Neural progenitor cell (in vitro differentiated cells): ENCODE measurements at regions not wholly inside any gene's neighbourhood (a gene's known extent, or its start where the extent isn't known, plus 50 kb on each side); places are given as distances from the start of the nearest gene placed in this dataset.
"Not testable (repeated sequence)": the region's sequence is repeated elsewhere in the genome, so short reads cannot be mapped to it uniquely, and the experiment has no call there.

Source experiments
- DNase-seq: peaks from one replicate; pipeline ENCODE4 v3.0.0-alpha.2; 2016; ENCODE audit warnings: low spot score
- H2AFZ ChIP-seq: fragments of 200-600 bp; sonication (generic); replicated peaks from 2 replicates; pipeline ENCODE4 v1.6.1; 2016; ENCODE audit warnings: antibody characterized with exemption
- H3F3A ChIP-seq: fragments of 200-600 bp; sonication (generic); 2 replicates; pipeline ENCODE4 v1.6.1; 2016; ENCODE audit warnings: antibody characterized with exemption, low read depth
- H3K27ac ChIP-seq: fragments of 200-600 bp; sonication (generic); 2 replicates; pipeline ENCODE4 v1.5.1; 2016; ENCODE audit warnings: mild to moderate bottlenecking
- H3K27me3 ChIP-seq: fragments of 200-600 bp; sonication (generic); 2 replicates; pipeline ENCODE4 v1.6.1; 2016; ENCODE audit warnings: mild to moderate bottlenecking, moderate library complexity
- H3K36me3 ChIP-seq: fragments of 200-600 bp; sonication (generic); 2 replicates; pipeline ENCODE4 v1.5.1; 2016
- H3K4me1 ChIP-seq: fragments of 200-600 bp; sonication (generic); 2 replicates; pipeline ENCODE4 v1.6.1; 2016; ENCODE audit warnings: mixed run types
- H3K4me2 ChIP-seq: fragments of 200-600 bp; sonication (generic); 2 replicates; pipeline ENCODE4 v1.6.1; 2016
- H3K4me3 ChIP-seq: fragments of 200-600 bp; sonication (generic); 2 replicates; pipeline ENCODE4 v1.5.1; 2016
- H3K79me2 ChIP-seq: fragments of 200-600 bp; sonication (generic); 2 replicates; pipeline ENCODE4 v1.6.1; 2016; ENCODE audit warnings: low read depth
- H3K9ac ChIP-seq: fragments of 200-600 bp; sonication (generic); 2 replicates; pipeline ENCODE4 v1.6.1; 2016
- H3K9me3 ChIP-seq: fragments of 200-600 bp; sonication (generic); 2 replicates; pipeline ENCODE4 v1.5.1; 2016; ENCODE audit warnings: low read depth
- H4K20me1 ChIP-seq: fragments of 200-600 bp; sonication (generic); 2 replicates; pipeline ENCODE4 v1.6.1; 2016; ENCODE audit warnings: low read depth
- H3K27ac Mint-ChIP-seq: 3 replicates; pipeline ENCODE4 v1.8.0; 2021; ENCODE audit warnings: mixed read lengths
- H3K27me3 Mint-ChIP-seq: 2 replicates; pipeline ENCODE4 v1.8.0; 2022; ENCODE audit warnings: low read depth, mild to moderate bottlenecking, inconsistent platforms, moderate library complexity, mixed read lengths; ENCODE audit not compliant: insufficient read depth
- H3K36me3 Mint-ChIP-seq: 3 replicates; pipeline ENCODE4 v1.8.0; 2021; ENCODE audit warnings: mixed read lengths
- H3K4me1 Mint-ChIP-seq: 3 replicates; pipeline ENCODE4 v1.8.0; 2021; ENCODE audit warnings: mixed read lengths
- H3K4me3 Mint-ChIP-seq: 3 replicates; pipeline ENCODE4 v1.8.0; 2021; ENCODE audit warnings: mild to moderate bottlenecking, moderate library complexity, mixed read lengths
- H3K9me3 Mint-ChIP-seq: 3 replicates; pipeline ENCODE4 v1.8.0; 2020; ENCODE audit warnings: mixed read lengths
- CTCF ChIP-seq: fragments of 200-600 bp; sonication (generic); IDR thresholded peaks from 2 replicates; pipeline ENCODE4 v1.5.1; 2017; ENCODE audit warnings: antibody characterized with exemption, mild to moderate bottlenecking
- EZH2 ChIP-seq: fragments of 200-600 bp; sonication (generic); IDR thresholded peaks from 2 replicates; pipeline ENCODE4 v1.6.1; 2017; ENCODE audit warnings: antibody characterized with exemption, mild to moderate bottlenecking, moderate library complexity
- EZH2phosphoT487 ChIP-seq: fragments of 200-600 bp; sonication (generic); IDR thresholded peaks from 2 replicates; pipeline ENCODE4 v1.6.1; 2017; ENCODE audit warnings: antibody characterized with exemption

- H3K27ac Mint-ChIP-seq, result no peak overlapping the region
- no peaks in the 10 kb centered on the region for H3K36me3 ChIP-seq
- no peaks in the 10 kb centered on the region for H3K4me1 ChIP-seq
- no peaks in the 10 kb centered on the region for H3K79me2 ChIP-seq
- H3K4me3 ChIP-seq, result no peak overlapping the region
- H4K20me1 ChIP-seq, result no peaks in the 10 kb centered on the region
- H3K9ac ChIP-seq, result no peak overlapping the region
- no peak for TF ChIP-seq CTCF
- no peak for TF ChIP-seq EZH2
- TF ChIP-seq EZH2phosphoT487, result no peak
- no peak overlapping the region for H3K4me3 Mint-ChIP-seq
- no peaks in the 10 kb centered on the region for H3K36me3 Mint-ChIP-seq
- no peak overlapping the region for H3K27ac ChIP-seq
- H3K9me3 ChIP-seq, result no peaks in the 10 kb centered on the region
- no peak for DNase-seq
- H2AFZ ChIP-seq, result no peak overlapping the region
- H3K4me1 Mint-ChIP-seq, result no peaks in the 10 kb centered on the region
- no peaks in the 10 kb centered on the region for H3K27me3 ChIP-seq
- peaks cover 3% of the 10 kb centered on the region for H3K27me3 Mint-ChIP-seq
- no peaks in the 10 kb centered on the region for H3F3A ChIP-seq
- peaks cover 11% of the 10 kb centered on the region for H3K9me3 Mint-ChIP-seq
- H3K4me2 ChIP-seq, result no peak overlapping the region
These were observed 65.3 kb upstream of the LRFN5 start for GRCh38 chr14:41541333-41541732.

GRCh38 chr14:41532255-41532654 is 74.4 kb upstream of the LRFN5 start:
- no peak overlapping the region for H3K27ac Mint-ChIP-seq
- Histone ChIP-seq H3K27me3 (no peaks in the 10 kb centered on the region), H3K4me1 (no peaks in the 10 kb centered on the region), H3K9me3 (no peaks in the 10 kb centered on the region), H3K79me2 (no peaks in the 10 kb centered on the region), H3K36me3 (no peaks in the 10 kb centered on the region), H3K4me2 (no peak overlapping the region), H3K4me3 (no peak overlapping the region), H4K20me1 (no peaks in the 10 kb centered on the region), H3K27ac (no peak overlapping the region), H2AFZ (no peak overlapping the region), H3F3A (no peaks in the 10 kb centered on the region), H3K9ac (no peak overlapping the region)
- H3K4me1 Mint-ChIP-seq, result no peaks in the 10 kb centered on the region
- TF ChIP-seq CTCF (no peak), EZH2 (no peak), EZH2phosphoT487 (no peak)
- peaks cover 4% of the 10 kb centered on the region for H3K9me3 Mint-ChIP-seq
- no peaks in the 10 kb centered on the region for H3K36me3 Mint-ChIP-seq
- no peak overlapping the region for H3K4me3 Mint-ChIP-seq
- no peak for DNase-seq
- peaks cover 2% of the 10 kb centered on the region for H3K27me3 Mint-ChIP-seq

GRCh38 chr14:41521891-41522290 is 84.8 kb upstream of the LRFN5 start:
- H3K27me3 ChIP-seq, result no peaks in the 10 kb centered on the region
- no peaks in the 10 kb centered on the region for H3K4me1 ChIP-seq
- no peaks in the 10 kb centered on the region for H3F3A ChIP-seq
- H3K4me3 ChIP-seq, result no peak overlapping the region
- H3K4me1 Mint-ChIP-seq, result no peaks in the 10 kb centered on the region
- no peaks in the 10 kb centered on the region for H3K36me3 ChIP-seq
- H3K27ac Mint-ChIP-seq, result no peak overlapping the region
- no peak overlapping the region for H3K9ac ChIP-seq
- no peaks in the 10 kb centered on the region for H4K20me1 ChIP-seq
- no peak for DNase-seq
- H3K27me3 Mint-ChIP-seq, result no peaks in the 10 kb centered on the region
- H2AFZ ChIP-seq, result no peak overlapping the region
- H3K79me2 ChIP-seq, result no peaks in the 10 kb centered on the region
- H3K36me3 Mint-ChIP-seq, result no peaks in the 10 kb centered on the region
- TF ChIP-seq CTCF (no peak), EZH2phosphoT487 (no peak), EZH2 (no peak)
- H3K4me3 Mint-ChIP-seq, result no peak overlapping the region
- no peaks in the 10 kb centered on the region for H3K9me3 ChIP-seq
- H3K9me3 Mint-ChIP-seq, result no peaks in the 10 kb centered on the region
- no peak overlapping the region for H3K27ac ChIP-seq
- no peak overlapping the region for H3K4me2 ChIP-seq

GRCh38 chr14:41518030-41518429 is 88.6 kb upstream of the LRFN5 start:
- H4K20me1 ChIP-seq, H3K4me2 ChIP-seq, H3K27me3 ChIP-seq, H3K9ac ChIP-seq, H3K9me3 ChIP-seq, H3F3A ChIP-seq, H3K27ac ChIP-seq, H3K9me3 Mint-ChIP-seq, H3K27me3 Mint-ChIP-seq, H3K4me1 Mint-ChIP-seq, H3K4me3 Mint-ChIP-seq, H3K4me3 ChIP-seq, H3K79me2 ChIP-seq, H2AFZ ChIP-seq, DNase-seq, H3K36me3 Mint-ChIP-seq, H3K36me3 ChIP-seq, H3K4me1 ChIP-seq: not testable (repeated sequence)
- peak overlapping the region; percentile 46 for H3K27ac Mint-ChIP-seq
